Astrocyte of the cerebellum (primary cell): ENCODE measurements at regions not wholly inside any gene's neighbourhood (a gene's known extent, or its start where the extent isn't known, plus 50 kb on each side); places are given as distances from the start of the nearest gene placed in this dataset.
"Not testable (repeated sequence)": the region's sequence is repeated elsewhere in the genome, so short reads cannot be mapped to it uniquely, and the experiment has no call there.

ENCODE experiments used
- DNase-seq: peaks from one replicate; pipeline ENCODE4 v3.0.0-alpha.2; 2011; ENCODE audit warnings: low read depth
- H3K4me3 ChIP-seq: 2 replicates; pipeline ENCODE4 v1.5.1; 2011; ENCODE audit warnings: mild to moderate bottlenecking, low read depth, low read length, moderate library complexity
- in situ Hi-C: cut with HindIII; loops from 2 replicates; pipeline ENCODE4 v1.10.0; 2017; ENCODE audit warnings: low sequenced_read_pairs
- TF ChIP-seq, protein P1 (sequence below): IDR thresholded peaks from 2 replicates; pipeline ENCODE4 v1.5.1; 2012; ENCODE audit warnings: low read length, low read depth, moderate library complexity, mild to moderate bottlenecking; ENCODE audit errors: missing control alignments

DNA sequence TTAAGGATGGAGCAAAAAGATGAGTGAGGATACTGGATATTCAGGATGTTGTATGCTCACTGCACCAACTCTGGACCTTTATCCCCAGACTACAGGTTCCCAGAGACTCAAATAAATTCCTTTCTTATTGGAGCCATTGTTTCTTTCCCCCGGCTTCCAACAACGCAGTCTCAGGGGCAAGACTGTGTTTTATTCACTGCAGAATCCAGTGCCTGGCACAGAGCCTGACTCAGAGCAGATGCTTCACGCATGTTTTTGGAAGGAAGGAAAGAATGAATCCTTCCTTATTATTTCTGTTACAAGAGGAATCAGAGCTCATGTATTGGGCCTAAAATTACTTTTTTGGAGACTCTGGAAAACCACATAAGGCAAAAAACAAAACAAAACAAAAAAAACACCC lies 96.0 kb upstream of the VGLL4 start:
- TF ChIP-seq, protein P1, sequence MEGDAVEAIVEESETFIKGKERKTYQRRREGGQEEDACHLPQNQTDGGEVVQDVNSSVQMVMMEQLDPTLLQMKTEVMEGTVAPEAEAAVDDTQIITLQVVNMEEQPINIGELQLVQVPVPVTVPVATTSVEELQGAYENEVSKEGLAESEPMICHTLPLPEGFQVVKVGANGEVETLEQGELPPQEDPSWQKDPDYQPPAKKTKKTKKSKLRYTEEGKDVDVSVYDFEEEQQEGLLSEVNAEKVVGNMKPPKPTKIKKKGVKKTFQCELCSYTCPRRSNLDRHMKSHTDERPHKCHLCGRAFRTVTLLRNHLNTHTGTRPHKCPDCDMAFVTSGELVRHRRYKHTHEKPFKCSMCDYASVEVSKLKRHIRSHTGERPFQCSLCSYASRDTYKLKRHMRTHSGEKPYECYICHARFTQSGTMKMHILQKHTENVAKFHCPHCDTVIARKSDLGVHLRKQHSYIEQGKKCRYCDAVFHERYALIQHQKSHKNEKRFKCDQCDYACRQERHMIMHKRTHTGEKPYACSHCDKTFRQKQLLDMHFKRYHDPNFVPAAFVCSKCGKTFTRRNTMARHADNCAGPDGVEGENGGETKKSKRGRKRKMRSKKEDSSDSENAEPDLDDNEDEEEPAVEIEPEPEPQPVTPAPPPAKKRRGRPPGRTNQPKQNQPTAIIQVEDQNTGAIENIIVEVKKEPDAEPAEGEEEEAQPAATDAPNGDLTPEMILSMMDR: no peak
- H3K4me3 ChIP-seq: no peak overlapping the region
- no peak for DNase-seq
- in situ Hi-C loops: no loop called here

DNA sequence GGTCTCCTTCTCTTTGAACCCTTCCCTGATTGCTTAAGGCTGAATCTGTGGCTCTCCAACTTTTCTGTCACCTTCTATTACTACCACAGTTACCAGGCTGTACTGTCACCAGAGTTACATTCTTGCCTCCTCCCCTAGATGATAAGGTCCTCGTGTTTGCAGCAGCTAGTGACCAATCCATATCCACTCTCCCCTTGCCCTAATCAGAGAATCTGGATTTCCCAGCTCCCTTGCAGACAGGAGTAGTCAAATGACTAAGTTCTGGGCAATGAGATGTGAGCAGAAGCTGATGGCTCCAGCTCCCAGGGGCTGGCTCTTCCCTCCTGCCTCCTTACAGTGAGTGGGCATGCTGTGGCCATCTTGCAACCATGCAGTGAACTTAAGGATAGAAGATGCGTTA lies 95.4 kb upstream of the VGLL4 start:
- TF ChIP-seq, protein P1: no peak
- in situ Hi-C loops: no loop called here
- H3K4me3 ChIP-seq: no peak overlapping the region
- no peak for DNase-seq

DNA sequence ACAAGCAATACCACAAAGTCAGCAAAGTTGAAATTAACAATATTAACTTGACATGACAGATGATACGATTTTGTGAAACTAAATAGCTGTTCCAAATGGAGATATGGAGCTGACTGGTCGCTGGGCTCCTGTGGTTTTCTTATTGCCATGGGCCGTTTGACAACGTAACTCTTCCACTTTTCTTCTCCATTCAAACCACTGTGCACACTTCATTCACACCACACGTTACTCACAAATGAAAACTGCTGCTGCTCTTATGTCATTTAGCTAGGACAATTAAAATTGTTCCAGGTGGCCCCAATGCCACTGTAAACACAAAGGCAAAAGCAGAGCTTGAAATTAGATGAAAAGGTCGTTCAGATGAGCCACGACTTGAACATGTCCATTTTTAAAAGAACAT lies 94.0 kb upstream of the VGLL4 start:
- DNase-seq: no peak
- H3K4me3 ChIP-seq: no peak overlapping the region
- TF ChIP-seq, protein P1: no peak
- in situ Hi-C loops: no loop called here

DNA sequence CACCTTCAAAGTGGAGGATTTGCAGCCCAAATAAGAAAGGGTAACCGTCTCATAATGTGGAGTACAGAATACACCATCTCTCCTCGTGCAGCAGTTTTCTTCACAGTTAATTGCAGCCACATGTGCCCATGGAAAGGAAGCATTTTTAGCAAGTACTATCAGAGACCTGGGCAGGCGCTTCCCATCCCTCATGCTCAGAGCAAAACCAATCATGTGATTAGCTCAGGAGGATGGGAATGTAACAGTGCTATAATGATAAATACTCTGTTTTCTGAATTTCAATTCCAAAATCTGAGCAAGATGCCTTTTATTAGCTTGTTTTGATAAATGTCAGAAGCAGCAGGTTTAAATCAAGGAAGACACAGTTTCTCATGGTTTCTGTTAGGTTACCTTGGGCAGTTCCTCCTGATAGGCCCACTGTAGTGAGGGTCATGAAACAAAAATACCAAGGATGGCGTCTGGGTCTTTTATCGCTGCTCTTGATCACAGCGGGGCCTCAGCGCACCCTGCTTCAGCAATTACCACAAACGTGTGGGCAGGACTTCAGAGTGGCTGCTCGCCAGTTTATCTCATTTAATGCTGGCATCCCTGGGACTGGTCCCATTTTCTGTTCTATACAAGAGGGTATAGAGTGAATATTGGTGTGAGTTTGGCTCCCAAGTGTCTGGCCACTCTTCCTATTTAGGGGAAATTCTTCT lies 92.6 kb upstream of the VGLL4 start:
- in situ Hi-C loops: no loop called here
- H3K4me3 ChIP-seq: no peak overlapping the region
- no peak for DNase-seq
- TF ChIP-seq, protein P1: no peak

DNA sequence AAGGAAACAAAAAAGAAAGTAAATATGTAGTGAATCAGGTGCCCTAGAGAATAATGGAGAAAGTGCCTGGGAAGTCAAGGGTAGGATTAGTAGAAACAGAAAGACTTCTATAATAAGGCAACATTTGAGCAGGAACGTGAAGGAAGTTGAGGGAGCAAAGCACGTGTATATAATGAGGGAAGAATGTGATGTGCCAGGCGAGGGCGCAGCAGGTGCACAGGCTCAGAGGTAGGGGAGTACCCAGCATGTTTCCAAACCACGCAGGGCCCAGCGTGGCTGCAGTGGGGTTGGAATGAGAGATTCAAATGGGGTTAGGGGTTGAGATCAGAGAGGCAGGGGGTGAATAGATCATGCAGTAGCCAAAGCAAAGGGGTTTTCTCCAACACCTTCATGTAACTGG lies 91.9 kb upstream of the VGLL4 start:
- TF ChIP-seq, protein P1: no peak
- no peak for DNase-seq
- in situ Hi-C loops: no loop called here
- no peak overlapping the region for H3K4me3 ChIP-seq

DNA sequence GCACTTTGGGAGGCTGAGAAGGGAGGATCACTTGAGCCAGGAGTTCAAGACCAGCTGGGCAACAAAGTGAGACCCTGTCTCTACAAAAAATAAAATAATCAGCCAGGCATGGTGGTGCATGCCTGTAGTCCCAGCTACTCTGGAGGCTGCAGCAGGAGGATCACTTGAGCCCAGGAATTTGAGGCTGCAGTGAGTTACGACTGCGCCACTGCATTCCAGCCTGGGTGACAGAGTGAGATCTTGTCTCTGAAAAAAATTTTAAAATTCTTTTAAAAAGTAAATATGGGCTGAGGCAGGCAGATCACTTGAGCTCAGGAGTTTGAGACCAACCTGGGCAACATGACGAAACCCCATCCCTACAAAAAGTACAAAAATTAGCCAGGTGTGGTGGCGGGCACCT lies 91.4 kb upstream of the VGLL4 start:
- in situ Hi-C loops, H3K4me3 ChIP-seq, DNase-seq: not testable (repeated sequence)

DNA sequence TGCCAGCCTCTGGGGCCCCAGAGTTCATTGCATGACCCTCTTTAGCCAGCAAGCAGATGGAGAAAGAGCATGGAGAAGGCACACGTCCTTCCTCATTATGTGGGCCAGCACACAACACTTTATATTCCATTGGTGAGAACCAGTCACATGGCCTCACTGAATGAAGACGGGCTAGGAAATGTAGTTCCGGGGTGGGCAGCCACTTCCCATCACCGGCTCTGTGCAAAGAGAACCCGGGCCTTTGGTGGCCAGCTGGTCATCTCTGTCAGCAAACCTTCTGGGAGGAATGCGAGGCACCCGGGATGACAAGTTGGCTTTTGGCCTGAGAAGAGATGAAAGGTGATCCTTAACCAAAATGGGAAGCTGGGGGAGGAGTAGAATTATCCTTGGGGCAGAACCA lies 90.2 kb upstream of the VGLL4 start:
- in situ Hi-C loops: no loop called here
- TF ChIP-seq, protein P1: no peak
- no peak overlapping the region for H3K4me3 ChIP-seq
- no peak for DNase-seq
